IgD-negative memory B cell (primary cell): ENCODE measurements at regions not wholly inside any gene's neighbourhood (a gene's known extent, or its start where the extent isn't known, plus 50 kb on each side); places are given as distances from the start of the nearest gene placed in this dataset.
A peak's percentile ranks its signal among the peaks of the same experiment; 100 is the strongest.
"Not testable (repeated sequence)": the region's sequence is repeated elsewhere in the genome, so short reads cannot be mapped to it uniquely, and the experiment has no call there.

Experiments
- H3K27ac Mint-ChIP-seq, 3 donors: one replicate each; pipeline ENCODE4 v1.8.0; 2020 to 2022; ENCODE audit warnings: mild to moderate bottlenecking in 3 of 3, mixed read lengths in 3 of 3, moderate library complexity in 1 of 3
- H3K27me3 Mint-ChIP-seq: one replicate; pipeline ENCODE4 v1.8.0; 2021; ENCODE audit warnings: mixed read lengths
- H3K36me3 Mint-ChIP-seq: one replicate; pipeline ENCODE4 v1.8.0; 2020; ENCODE audit warnings: mild to moderate bottlenecking, mixed read lengths
- H3K4me1 Mint-ChIP-seq, 3 donors: one replicate each; pipeline ENCODE4 v1.8.0; 2020 to 2022; ENCODE audit warnings: mixed read lengths in 3 of 3, mild to moderate bottlenecking in 1 of 3
- H3K4me3 Mint-ChIP-seq, 4 donors: one replicate each; pipeline ENCODE4 v1.8.0; 2020 to 2022; ENCODE audit warnings: mild to moderate bottlenecking in 4 of 4, mixed read lengths in 4 of 4, moderate library complexity in 3 of 4
- H3K9me3 Mint-ChIP-seq, 3 donors: one replicate each; pipeline ENCODE4 v1.8.0; 2020 to 2021; ENCODE audit warnings: mixed read lengths in 3 of 3, mild to moderate bottlenecking in 1 of 3

- H3K4me1 Mint-ChIP-seq, H3K36me3 Mint-ChIP-seq: not testable (repeated sequence)
These were observed 645.1 kb downstream of the FAM72C start for GRCh38 chr1:143326662-143327061.

GRCh38 chr1:143311154-143311553, 660.6 kb downstream of the FAM72C start:
- not testable (repeated sequence) for H3K27ac Mint-ChIP-seq, H3K4me1 Mint-ChIP-seq
- H3K4me3 Mint-ChIP-seq, result peak overlapping the region in 1 of 4 donors; percentile 17

More at GRCh38 chr1:143326662-143327061, 645.1 kb downstream of the FAM72C start:
- H3K27me3 Mint-ChIP-seq, H3K9me3 Mint-ChIP-seq, H3K4me3 Mint-ChIP-seq, H3K27ac Mint-ChIP-seq: not testable (repeated sequence)

More at GRCh38 chr1:143311154-143311553, 660.6 kb downstream of the FAM72C start:
- H3K36me3 Mint-ChIP-seq, H3K9me3 Mint-ChIP-seq, H3K27me3 Mint-ChIP-seq: not testable (repeated sequence)
